Body of pancreas (tissue), 4 donors: ENCODE measurements at regions not wholly inside any gene's neighbourhood (a gene's known extent, or its start where the extent isn't known, plus 50 kb on each side); places are given as distances from the start of the nearest gene placed in this dataset.

Source experiments
- ATAC-seq: fragments of 150-250 bp; one replicate; pipeline ENCODE4 v1.9.1; 2016
- DNase-seq, 4 donors: peaks; one replicate each; pipeline ENCODE4 v3.0.0-alpha.2; 2019
- H3K27ac ChIP-seq, 4 donors: fragments of 200-600 bp; sonication (generic); 1 replicate in 3 of 4; 2 replicates in 1 of 4; pipeline versions ENCODE4 v1.5.1 to v1.6.1; 2016 to 2019; ENCODE audit warnings: mild to moderate bottlenecking in 1 of 4, mixed read lengths in 1 of 4, moderate library complexity in 1 of 4
- H3K27me3 ChIP-seq, 2 donors: fragments of 200-600 bp; sonication (generic); one replicate each; pipeline ENCODE4 v1.6.0; 2016; ENCODE audit warnings: mild to moderate bottlenecking in 1 of 2
- H3K36me3 ChIP-seq, 2 donors: fragments of 200-600 bp; sonication (generic); replicated peaks in 1 of 2; 2 replicates each; pipeline ENCODE4 v1.5.1; 2016; ENCODE audit warnings: low read depth in 2 of 2; ENCODE audit not compliant: insufficient read depth in 1 of 2
- H3K4me1 ChIP-seq: fragments of 200-600 bp; sonication (generic); one replicate; pipeline ENCODE4 v1.6.0; 2016
- H3K4me3 ChIP-seq, 2 donors: fragments of 200-600 bp; sonication (generic); 1 replicate in 1 of 2; 2 replicates in 1 of 2; pipeline ENCODE4 v1.5.1; 2016 to 2019
- H3K9me3 ChIP-seq, 3 donors: fragments of 200-600 bp; sonication (generic); 1 replicate in 2 of 3; 2 replicates in 1 of 3; pipeline ENCODE4 v1.5.1; 2016
- CTCF ChIP-seq, 7 experiments: fragments of 450-650 bp in 4 of 7; fragments of 200-600 bp in 3 of 7; sonication (generic) in 3 of 7; IDR thresholded peaks; one replicate each; pipeline ENCODE4 v1.5.1; 2016 to 2019; ENCODE audit warnings: antibody characterized with exemption in 7 of 7
- POLR2A ChIP-seq, 3 donors: fragments of 450-650 bp; IDR thresholded peaks; one replicate each; pipeline ENCODE4 v1.6.1; 2016; ENCODE audit warnings: antibody characterized with exemption in 3 of 3, mild to moderate bottlenecking in 2 of 3
- WGBS, 2 donors: methylation state at CpG; one replicate each; pipeline ENCODE4 v1.1.5; 2017; 5-methylcytosine and 5-hydroxymethylcytosine counted together
- intact Hi-C: fragments of 100-400 bp; cut with DNase I; formaldehyde crosslinking; loops from one replicate; pipeline ENCODE4 v1.15.1; 2023

- 62 to 68% methylated on average over 13 to 17 of the region's 17 CpGs for WGBS, 2 donors
- TF ChIP-seq POLR2A (IDR thresholded peaks at IDR 0.05) (no peak), CTCF (IDR thresholded peaks at IDR 0.05) (no peak)
- DNase-seq, result no peak
Measured at GRCh38 chr10:129055986-129056385, 411.1 kb upstream of the MGMT start.

GRCh38 chr10:129056734-129057689 lies 410.0 kb upstream of the MGMT start:
- no peak overlapping the region for H3K27ac ChIP-seq
- no peak for ATAC-seq
- 74 to 79% methylated on average over 17 to 25 of the region's 25 CpGs for WGBS, 2 donors
- no peak overlapping the region for H3K4me3 ChIP-seq
- no peak for DNase-seq
- no peaks in the 10 kb centered on the region for H3K9me3 ChIP-seq
- H3K27me3 ChIP-seq, result no peaks in the 10 kb centered on the region
- H3K4me1 ChIP-seq, result no peaks in the 10 kb centered on the region
- TF ChIP-seq CTCF (IDR thresholded peaks at IDR 0.05), result no peak
- no peak for TF ChIP-seq POLR2A (IDR thresholded peaks at IDR 0.05)
- H3K36me3 ChIP-seq, result no peaks in the 10 kb centered on the region
- intact Hi-C loops, result no loop called here

More at GRCh38 chr10:129055986-129056385, 411.1 kb upstream of the MGMT start:
- Histone ChIP-seq H3K4me1 (no peaks in the 10 kb centered on the region), H3K27me3 (no peaks in the 10 kb centered on the region), H3K36me3 (no peaks in the 10 kb centered on the region), H3K27ac (no peak overlapping the region), H3K4me3 (no peak overlapping the region), H3K9me3 (no peaks in the 10 kb centered on the region)
- ATAC-seq, result no peak
- intact Hi-C loops, result no loop called here

GRCh38 chr10:129057856-129058663 lies 409.0 kb upstream of the MGMT start:
- TF ChIP-seq CTCF (IDR thresholded peaks at IDR 0.05), result no peak
- no peak for TF ChIP-seq POLR2A (IDR thresholded peaks at IDR 0.05)
- DNase-seq, result no peak
- H3K4me3 ChIP-seq, result no peak overlapping the region
- H3K27ac ChIP-seq, result no peak overlapping the region
- ATAC-seq, result no peak
- H3K4me1 ChIP-seq, result no peaks in the 10 kb centered on the region
- H3K36me3 ChIP-seq, result no peaks in the 10 kb centered on the region
- intact Hi-C loops, result no loop called here
- no peaks in the 10 kb centered on the region for H3K9me3 ChIP-seq
- 55 to 64% methylated on average over 12 to 14 of the region's 15 CpGs for WGBS, 2 donors
- no peaks in the 10 kb centered on the region for H3K27me3 ChIP-seq

- no peaks in the 10 kb centered on the region for H3K9me3 ChIP-seq
- no peaks in the 10 kb centered on the region for H3K36me3 ChIP-seq
- no peaks in the 10 kb centered on the region for H3K27me3 ChIP-seq
- WGBS, 2 donors, result 64 to 82% methylated on average over 8 to 9 of the region's 9 CpGs
- intact Hi-C loops, result no loop called here
- H3K4me1 ChIP-seq, result no peaks in the 10 kb centered on the region
- H3K27ac ChIP-seq, result no peak overlapping the region
- DNase-seq (no peak), ATAC-seq (no peak)
- no peak overlapping the region for H3K4me3 ChIP-seq
- no peak for TF ChIP-seq POLR2A (IDR thresholded peaks at IDR 0.05)
- TF ChIP-seq CTCF (IDR thresholded peaks at IDR 0.05), result no peak
Measured at GRCh38 chr10:129058664-129059155, 408.3 kb upstream of the MGMT start.
